Esophagus squamous epithelium (tissue), 4 donors: ENCODE measurements at regions not wholly inside any gene's neighbourhood (a gene's known extent, or its start where the extent isn't known, plus 50 kb on each side); places are given as distances from the start of the nearest gene placed in this dataset.

Source experiments
- CTCF ChIP-seq, 6 experiments: fragments of 450-650 bp in 4 of 6; fragments of 200-600 bp in 2 of 6; sonication (generic) in 2 of 6; IDR thresholded peaks; one replicate each; pipeline ENCODE4 v1.5.1; 2016 to 2019; ENCODE audit warnings: antibody characterized with exemption in 6 of 6, mild to moderate bottlenecking in 4 of 6, moderate library complexity in 4 of 6
- POLR2A ChIP-seq, 4 donors: fragments of 450-650 bp; IDR thresholded peaks; one replicate each; pipeline ENCODE4 v1.6.1; 2017; ENCODE audit warnings: antibody characterized with exemption in 4 of 4, mild to moderate bottlenecking in 4 of 4, moderate library complexity in 3 of 4

- TF ChIP-seq CTCF (IDR thresholded peaks at IDR 0.05) (no peak), POLR2A (IDR thresholded peaks at IDR 0.05) (no peak)
Measured at GRCh38 chr18:75115514-75115913, 93.4 kb downstream of the PTGR3 start.
